ENCODE measurements at regions not wholly inside any gene's neighbourhood (a gene's known extent, or its start where the extent isn't known, plus 50 kb on each side); places are given as distances from the start of the nearest gene placed in this dataset.
A peak's percentile ranks its signal among the peaks of the same experiment; 100 is the strongest.

- H3K9me3 Mint-ChIP-seq: peaks cover 0 to 2% of the 10 kb centered on the region in 2 donors
- DNase-seq (peak; percentile 26 to 46), ATAC-seq (replicated peaks in 1 of 2) (no peak)
Measured at GRCh38 chr10:110416776-110417711, 80.7 kb upstream of the DUSP5 start.

GRCh38 chr10:110418218-110418617, 79.5 kb upstream of the DUSP5 start:
- ATAC-seq (replicated peaks in 1 of 2) (no peak), DNase-seq (no peak)
- no peak overlapping the region for H3K27ac Mint-ChIP-seq
- peaks cover 2 to 3% of the 10 kb centered on the region in 2 donors for H3K36me3 Mint-ChIP-seq (ENCODE audit: insufficient read depth in 2 of 2)
- H3K4me3 Mint-ChIP-seq: no peak overlapping the region
- peaks cover 90% of the 10 kb centered on the region for H3K4me1 Mint-ChIP-seq (ENCODE audit: low read depth)
- no peaks in the 10 kb centered on the region for H3K27me3 Mint-ChIP-seq (ENCODE audit: low read depth)
- peaks cover 0 to 2% of the 10 kb centered on the region in 2 donors for H3K9me3 Mint-ChIP-seq

More at GRCh38 chr10:110416776-110417711, 80.7 kb upstream of the DUSP5 start:
- Mint-ChIP-seq H3K36me3 (ENCODE audit: insufficient read depth in 2 of 2) (peaks cover 2 to 3% of the 10 kb centered on the region in 2 donors), H3K27me3 (ENCODE audit: low read depth) (no peaks in the 10 kb centered on the region), H3K27ac (no peak overlapping the region), H3K4me3 (peak overlapping the region in 1 of 2 donors; percentile 30), H3K4me1 (ENCODE audit: low read depth) (peaks cover 96% of the 10 kb centered on the region)

GRCh38 chr10:110419265-110419664, 78.4 kb upstream of the DUSP5 start:
- peak overlapping the region; percentile 36 for H3K27ac Mint-ChIP-seq
- no peak for DNase-seq
- peaks cover 88% of the 10 kb centered on the region for H3K4me1 Mint-ChIP-seq (ENCODE audit: low read depth)
- no peaks in the 10 kb centered on the region for H3K27me3 Mint-ChIP-seq (ENCODE audit: low read depth)
- peak overlapping the region; percentile 31 to 32 for H3K4me3 Mint-ChIP-seq
- no peak for ATAC-seq (replicated peaks in 1 of 2)
- peaks cover 0 to 2% of the 10 kb centered on the region in 2 donors for H3K36me3 Mint-ChIP-seq (ENCODE audit: insufficient read depth in 2 of 2)
- H3K9me3 Mint-ChIP-seq: peaks cover 0 to 2% of the 10 kb centered on the region in 2 donors

- ATAC-seq (replicated peaks in 1 of 2): peak; percentile 66 to 70
- H3K4me3 Mint-ChIP-seq: peak overlapping the region; percentile 23 to 65
- H3K9me3 Mint-ChIP-seq: peaks cover 0 to 2% of the 10 kb centered on the region in 2 donors
- H3K4me1 Mint-ChIP-seq (ENCODE audit: low read depth): peaks cover 86% of the 10 kb centered on the region
- H3K27ac Mint-ChIP-seq: peak overlapping the region; percentile 22
- peaks cover 0 to 3% of the 10 kb centered on the region in 2 donors for H3K36me3 Mint-ChIP-seq (ENCODE audit: insufficient read depth in 2 of 2)
- H3K27me3 Mint-ChIP-seq (ENCODE audit: low read depth): no peaks in the 10 kb centered on the region
- DNase-seq: peak; percentile 39 to 62
Measured at GRCh38 chr10:110420401-110421193, 77.1 kb upstream of the DUSP5 start.

- H3K4me1 Mint-ChIP-seq (ENCODE audit: low read depth): peaks cover 88% of the 10 kb centered on the region
- peak overlapping the region; percentile 22 for H3K27ac Mint-ChIP-seq
- peaks cover 0 to 2% of the 10 kb centered on the region in 2 donors for H3K9me3 Mint-ChIP-seq
- no peaks in the 10 kb centered on the region for H3K27me3 Mint-ChIP-seq (ENCODE audit: low read depth)
- H3K4me3 Mint-ChIP-seq: peak overlapping the region in 1 of 2 donors; percentile 23
- ATAC-seq (replicated peaks in 1 of 2) (no peak), DNase-seq (no peak)
- H3K36me3 Mint-ChIP-seq (ENCODE audit: insufficient read depth in 2 of 2): peaks cover 5% of the 10 kb centered on the region in 2 donors
Measured at GRCh38 chr10:110421512-110422138, 76.1 kb upstream of the DUSP5 start.

- ATAC-seq (replicated peaks in 1 of 2) (no peak), DNase-seq (no peak)
- Mint-ChIP-seq H3K27me3 (ENCODE audit: low read depth) (no peaks in the 10 kb centered on the region), H3K4me1 (ENCODE audit: low read depth) (peaks cover 89% of the 10 kb centered on the region), H3K9me3 (peaks cover 0 to 2% of the 10 kb centered on the region in 2 donors), H3K27ac (no peak overlapping the region), H3K4me3 (no peak overlapping the region), H3K36me3 (ENCODE audit: insufficient read depth in 2 of 2) (peaks cover 5 to 6% of the 10 kb centered on the region in 2 donors)
Measured at GRCh38 chr10:110422548-110422947, 75.2 kb upstream of the DUSP5 start.

- ATAC-seq (replicated peaks in 1 of 2) (no peak), DNase-seq (no peak)
- Mint-ChIP-seq H3K4me3 (no peak overlapping the region), H3K36me3 (ENCODE audit: insufficient read depth in 2 of 2) (peaks cover 5 to 6% of the 10 kb centered on the region in 2 donors), H3K9me3 (peaks cover 0 to 2% of the 10 kb centered on the region in 2 donors), H3K4me1 (ENCODE audit: low read depth) (peaks cover 87% of the 10 kb centered on the region), H3K27ac (no peak overlapping the region), H3K27me3 (ENCODE audit: low read depth) (no peaks in the 10 kb centered on the region)
Measured at GRCh38 chr10:110423650-110424049, 74.1 kb upstream of the DUSP5 start.

- H3K9me3 Mint-ChIP-seq: no peaks in the 10 kb centered on the region
- peaks cover 83% of the 10 kb centered on the region for H3K4me1 Mint-ChIP-seq (ENCODE audit: low read depth)
- peaks cover 3 to 6% of the 10 kb centered on the region in 2 donors for H3K36me3 Mint-ChIP-seq (ENCODE audit: insufficient read depth in 2 of 2)
- peak overlapping the region; percentile 88 for H3K27ac Mint-ChIP-seq
- no peaks in the 10 kb centered on the region for H3K27me3 Mint-ChIP-seq (ENCODE audit: low read depth)
- ATAC-seq (replicated peaks in 1 of 2) (peak; percentile 86 to 91), DNase-seq (peak; percentile 83)
- H3K4me3 Mint-ChIP-seq: peak overlapping the region; percentile 32 to 56
Measured at GRCh38 chr10:110425684-110426293, 71.9 kb upstream of the DUSP5 start.

GRCh38 chr10:110426294-110427181, 71.2 kb upstream of the DUSP5 start:
- ATAC-seq (replicated peaks in 1 of 2) (peak; percentile 14 to 25), DNase-seq (peak in 1 of 2 donors; percentile 24)
- Mint-ChIP-seq H3K9me3 (no peaks in the 10 kb centered on the region), H3K27me3 (ENCODE audit: low read depth) (no peaks in the 10 kb centered on the region), H3K36me3 (ENCODE audit: insufficient read depth in 2 of 2) (peaks cover 3 to 6% of the 10 kb centered on the region in 2 donors), H3K27ac (peak overlapping the region; percentile 88), H3K4me1 (ENCODE audit: low read depth) (peaks cover 79% of the 10 kb centered on the region), H3K4me3 (peak overlapping the region; percentile 32 to 56)

GRCh38 chr10:110429301-110429700, 68.4 kb upstream of the DUSP5 start:
- Mint-ChIP-seq H3K4me3 (peak overlapping the region; percentile 16 to 33), H3K27ac (peak overlapping the region; percentile 61), H3K27me3 (ENCODE audit: low read depth) (no peaks in the 10 kb centered on the region), H3K36me3 (ENCODE audit: insufficient read depth in 2 of 2) (peaks cover 4 to 8% of the 10 kb centered on the region in 2 donors), H3K9me3 (peaks cover 2% of the 10 kb centered on the region in 2 donors), H3K4me1 (ENCODE audit: low read depth) (peaks cover 66% of the 10 kb centered on the region)
- peak; percentile 24 to 51 for ATAC-seq (replicated peaks in 1 of 2)
- peak in 1 of 2 donors; percentile 42 for DNase-seq

GRCh38 chr10:110430340-110431273, 67.1 kb upstream of the DUSP5 start:
- no peak for ATAC-seq (replicated peaks in 1 of 2)
- no peak overlapping the region for H3K4me3 Mint-ChIP-seq
- H3K36me3 Mint-ChIP-seq (ENCODE audit: insufficient read depth in 2 of 2): peaks cover 3 to 8% of the 10 kb centered on the region in 2 donors
- DNase-seq: no peak
- no peaks in the 10 kb centered on the region for H3K27me3 Mint-ChIP-seq (ENCODE audit: low read depth)
- peaks cover 55% of the 10 kb centered on the region for H3K4me1 Mint-ChIP-seq (ENCODE audit: low read depth)
- H3K27ac Mint-ChIP-seq: no peak overlapping the region
- H3K9me3 Mint-ChIP-seq: peaks cover 2% of the 10 kb centered on the region in 2 donors
